Fibroblast of the aortic adventitia (primary cell): ENCODE measurements at regions not wholly inside any gene's neighbourhood (a gene's known extent, or its start where the extent isn't known, plus 50 kb on each side); places are given as distances from the start of the nearest gene placed in this dataset.

Source experiments
- DNase-seq: peaks from one replicate; pipeline ENCODE4 v3.0.0-alpha.2; 2010; ENCODE audit warnings: low read depth
- H3K4me3 ChIP-seq: 2 replicates; pipeline ENCODE4 v1.5.1; 2011; ENCODE audit warnings: low read depth, mild to moderate bottlenecking, control low read depth, low read length, moderate library complexity
- TF ChIP-seq, protein P1 (sequence below): IDR thresholded peaks from 2 replicates; pipeline ENCODE4 v1.5.1; 2011; ENCODE audit warnings: mild to moderate bottlenecking, low read length, control low read depth, inconsistent platforms; ENCODE audit not compliant: insufficient read depth

DNA sequence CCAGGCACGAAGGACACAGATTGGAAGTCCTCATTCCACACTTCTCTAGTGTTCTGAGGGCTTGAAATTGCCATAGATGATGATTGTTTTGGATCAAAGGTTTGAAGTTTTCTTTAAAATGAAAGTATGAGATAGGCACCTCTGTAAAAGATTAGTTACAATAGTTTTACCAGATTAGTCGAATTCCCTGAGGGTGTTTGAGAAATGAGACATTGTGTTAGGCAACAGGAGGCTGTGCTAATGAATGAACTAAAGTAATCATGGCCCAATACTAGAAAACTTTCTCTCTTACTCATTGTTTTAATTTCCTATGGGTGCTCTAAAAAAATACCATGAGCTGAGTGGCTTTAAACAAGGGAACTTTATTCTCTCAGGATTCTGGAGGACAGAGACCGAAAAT is 421.7 kb downstream of the RNF144A start:
- no peak for DNase-seq
- no peak overlapping the region for H3K4me3 ChIP-seq
- TF ChIP-seq, protein P1, sequence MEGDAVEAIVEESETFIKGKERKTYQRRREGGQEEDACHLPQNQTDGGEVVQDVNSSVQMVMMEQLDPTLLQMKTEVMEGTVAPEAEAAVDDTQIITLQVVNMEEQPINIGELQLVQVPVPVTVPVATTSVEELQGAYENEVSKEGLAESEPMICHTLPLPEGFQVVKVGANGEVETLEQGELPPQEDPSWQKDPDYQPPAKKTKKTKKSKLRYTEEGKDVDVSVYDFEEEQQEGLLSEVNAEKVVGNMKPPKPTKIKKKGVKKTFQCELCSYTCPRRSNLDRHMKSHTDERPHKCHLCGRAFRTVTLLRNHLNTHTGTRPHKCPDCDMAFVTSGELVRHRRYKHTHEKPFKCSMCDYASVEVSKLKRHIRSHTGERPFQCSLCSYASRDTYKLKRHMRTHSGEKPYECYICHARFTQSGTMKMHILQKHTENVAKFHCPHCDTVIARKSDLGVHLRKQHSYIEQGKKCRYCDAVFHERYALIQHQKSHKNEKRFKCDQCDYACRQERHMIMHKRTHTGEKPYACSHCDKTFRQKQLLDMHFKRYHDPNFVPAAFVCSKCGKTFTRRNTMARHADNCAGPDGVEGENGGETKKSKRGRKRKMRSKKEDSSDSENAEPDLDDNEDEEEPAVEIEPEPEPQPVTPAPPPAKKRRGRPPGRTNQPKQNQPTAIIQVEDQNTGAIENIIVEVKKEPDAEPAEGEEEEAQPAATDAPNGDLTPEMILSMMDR, result no peak

DNA sequence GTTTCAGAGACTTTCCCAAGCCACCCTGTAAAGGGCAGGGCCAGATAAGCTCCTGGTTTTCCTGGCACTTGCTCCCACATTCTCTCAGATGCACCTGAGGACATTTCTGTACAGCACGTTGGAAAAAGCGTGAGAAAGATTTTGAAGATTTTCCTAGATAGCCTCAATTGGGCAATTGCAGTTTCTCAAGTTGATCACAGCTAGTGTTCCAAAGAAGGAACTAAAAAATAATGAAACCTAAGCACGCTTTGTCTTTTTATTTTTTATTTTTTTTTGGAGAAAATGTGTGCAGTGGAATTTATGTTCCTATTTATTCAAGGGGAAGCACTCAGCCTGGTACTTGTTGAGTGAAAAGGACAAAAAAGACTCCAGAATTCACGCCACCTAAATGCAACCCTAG is 429.1 kb downstream of the RNF144A start:
- TF ChIP-seq, protein P1, result no peak
- DNase-seq, result no peak
- H3K4me3 ChIP-seq, result no peak overlapping the region

DNA sequence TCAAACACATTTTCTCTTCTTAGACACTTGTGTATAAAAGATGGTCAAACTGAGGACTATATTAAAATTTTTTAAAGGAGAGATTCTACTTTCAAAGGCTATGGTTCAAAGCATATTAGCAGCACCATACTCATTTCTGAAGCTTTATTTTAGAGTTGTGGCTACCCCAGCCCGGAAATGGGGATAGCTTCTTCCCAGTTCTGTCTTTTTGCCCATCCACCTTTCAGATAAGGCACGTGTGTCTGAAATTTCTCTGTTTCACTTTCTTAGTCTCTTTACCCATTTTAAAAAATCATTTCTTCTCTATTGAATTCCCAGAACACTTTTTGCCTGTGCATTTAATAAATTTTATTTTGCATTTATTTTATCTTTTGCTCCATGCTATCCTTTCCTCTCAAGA is 431.5 kb downstream of the RNF144A start:
- TF ChIP-seq, protein P1, result no peak
- H3K4me3 ChIP-seq, result no peak overlapping the region
- DNase-seq, result no peak

DNA sequence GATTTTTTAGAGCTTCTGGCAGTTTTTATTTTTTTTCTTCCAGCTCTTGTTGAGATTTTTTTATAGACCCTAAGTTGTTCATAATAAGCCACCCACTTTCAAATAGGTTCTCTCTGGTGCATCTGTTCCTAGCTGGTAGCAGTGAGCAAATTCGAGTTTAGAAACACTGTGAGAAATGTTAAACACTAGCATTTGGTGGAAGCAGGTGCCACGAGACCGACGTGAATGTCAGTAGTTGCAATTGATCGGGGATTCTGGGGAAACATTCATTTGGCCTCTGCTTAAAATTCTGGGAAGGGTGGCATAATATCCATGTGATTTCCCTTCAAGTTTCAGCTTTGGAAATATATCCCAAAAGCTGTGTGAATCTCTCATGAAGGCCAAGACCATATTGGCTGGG is 435.0 kb downstream of the RNF144A start:
- no peak for DNase-seq
- TF ChIP-seq, protein P1, result no peak
- H3K4me3 ChIP-seq, result no peak overlapping the region

DNA sequence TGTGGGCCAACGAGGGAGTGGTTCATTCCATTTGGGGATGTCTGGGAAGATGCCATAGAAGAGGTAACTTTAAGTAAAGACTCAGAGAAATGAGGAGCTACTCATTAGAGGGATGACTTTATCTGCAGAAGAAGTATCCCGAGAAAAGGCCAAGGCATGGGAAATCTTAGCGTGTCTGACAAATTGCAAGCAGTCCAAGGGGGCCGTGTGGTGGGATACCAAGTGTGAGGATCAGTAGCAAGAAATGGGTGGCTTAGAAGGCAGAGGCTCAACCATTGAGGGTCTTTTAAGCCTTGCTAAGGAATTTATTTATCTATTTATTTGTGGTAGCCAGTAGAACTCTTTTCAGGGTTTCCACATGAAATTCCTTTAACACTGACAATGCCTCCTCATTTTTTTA is 436.4 kb downstream of the RNF144A start:
- no peak overlapping the region for H3K4me3 ChIP-seq
- DNase-seq, result no peak
- TF ChIP-seq, protein P1, result no peak

DNA sequence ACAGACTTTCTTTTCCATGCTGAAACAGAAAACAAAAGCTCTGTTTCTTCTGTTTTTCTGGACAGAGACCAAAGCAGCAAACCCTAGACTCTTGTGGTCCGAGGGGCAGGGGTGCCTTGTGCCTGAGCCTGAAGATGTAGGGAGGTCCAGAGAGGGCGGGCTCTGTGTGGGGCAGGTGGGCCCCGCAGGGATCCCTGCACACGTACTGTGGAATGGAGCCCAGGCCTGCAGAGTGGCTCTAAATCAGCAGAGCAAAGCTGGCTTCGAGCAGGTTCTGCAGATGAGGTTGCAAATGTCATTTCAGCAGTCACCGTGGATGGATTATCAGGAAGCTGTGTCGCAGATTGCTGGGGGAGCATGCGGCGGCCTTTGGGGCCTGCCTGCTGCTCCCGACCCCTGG is 438.6 kb downstream of the RNF144A start:
- TF ChIP-seq, protein P1, result no peak
- no peak for DNase-seq
- H3K4me3 ChIP-seq, result no peak overlapping the region

DNA sequence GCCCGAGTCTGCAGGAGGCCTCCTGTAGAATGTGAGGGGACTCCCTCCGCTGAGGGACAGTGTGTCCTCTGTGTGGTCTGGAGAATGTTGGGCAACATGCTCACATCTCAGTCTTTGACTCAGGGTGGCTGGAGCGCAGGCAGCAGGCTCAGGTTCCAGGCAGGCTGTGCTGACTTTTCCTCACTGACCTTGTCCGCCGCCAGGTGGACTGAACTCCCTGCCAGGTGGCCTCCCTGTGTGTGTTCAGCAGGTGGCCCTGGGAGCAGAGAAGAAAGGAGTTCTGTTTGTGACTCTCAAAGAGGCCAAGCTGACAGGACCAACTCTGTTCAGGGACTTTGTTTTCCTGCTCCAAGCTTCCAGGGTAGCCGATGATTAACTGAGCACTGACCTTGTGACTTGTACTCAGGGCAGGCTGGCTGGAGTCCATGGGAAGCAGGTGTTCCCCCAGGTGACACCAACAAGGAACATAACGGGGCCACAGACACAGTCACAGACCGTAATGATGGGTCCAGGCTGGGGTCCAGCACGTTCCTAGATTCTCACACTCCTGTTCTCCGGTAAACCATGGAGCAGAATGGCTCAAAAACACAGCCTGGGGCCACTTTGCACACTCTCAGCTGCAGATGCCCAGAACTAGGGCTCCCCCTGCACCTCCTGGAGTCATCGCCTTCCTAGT is 439.8 kb downstream of the RNF144A start:
- no peak overlapping the region for H3K4me3 ChIP-seq
- no peak for DNase-seq
- TF ChIP-seq, protein P1, result no peak
